ENCODE measurements at regions not wholly inside any gene's neighbourhood (a gene's known extent, or its start where the extent isn't known, plus 50 kb on each side); places are given as distances from the start of the nearest gene placed in this dataset.

DNA sequence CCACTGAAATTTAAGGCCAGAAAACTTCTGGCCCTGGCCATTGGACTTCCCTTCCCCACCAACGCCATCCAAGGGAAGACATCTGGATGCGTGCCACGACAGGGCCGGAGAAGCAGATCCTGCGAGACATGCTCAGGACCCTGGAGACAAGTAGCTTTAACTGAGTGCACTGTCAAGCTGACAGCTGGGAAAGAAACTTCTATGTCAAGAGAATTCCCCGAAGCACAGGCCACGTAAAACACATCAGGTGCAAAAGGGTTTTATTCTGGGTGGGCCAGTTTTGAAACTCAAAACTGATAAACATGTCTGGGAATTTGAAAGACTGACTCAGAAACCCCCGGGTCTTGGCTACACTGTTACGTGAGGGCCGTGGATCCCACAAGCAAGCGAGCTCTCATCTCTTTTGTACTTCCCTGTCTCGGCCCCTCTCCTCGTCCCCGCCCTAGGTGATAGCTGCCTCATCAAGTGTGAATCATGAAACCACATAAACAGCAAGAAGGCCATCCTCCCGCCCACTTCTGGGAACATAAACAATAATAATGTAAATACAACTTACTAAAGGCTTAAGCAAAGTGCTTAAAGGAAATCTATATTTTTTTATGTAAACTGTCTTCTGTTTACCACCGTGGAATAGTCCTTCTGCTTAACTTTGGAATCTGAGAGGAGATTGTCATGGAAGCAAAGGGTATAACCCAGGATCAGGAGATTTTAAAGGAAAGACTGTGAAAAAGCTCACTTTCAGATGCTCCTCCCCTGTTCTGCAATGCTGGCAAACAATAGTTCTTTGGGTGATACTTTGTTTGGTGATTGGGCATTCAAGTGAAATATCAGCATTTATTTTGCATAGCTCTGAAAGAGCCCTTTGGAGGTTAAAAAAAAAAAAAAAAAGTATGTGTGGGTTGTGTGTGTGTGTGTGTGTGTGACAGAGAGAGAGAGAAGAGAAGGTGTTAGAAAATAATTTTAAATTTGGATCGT is 406.0 kb upstream of the MAF start:
- ATAC-seq: no peak
- TF ChIP-seq, protein P1, sequence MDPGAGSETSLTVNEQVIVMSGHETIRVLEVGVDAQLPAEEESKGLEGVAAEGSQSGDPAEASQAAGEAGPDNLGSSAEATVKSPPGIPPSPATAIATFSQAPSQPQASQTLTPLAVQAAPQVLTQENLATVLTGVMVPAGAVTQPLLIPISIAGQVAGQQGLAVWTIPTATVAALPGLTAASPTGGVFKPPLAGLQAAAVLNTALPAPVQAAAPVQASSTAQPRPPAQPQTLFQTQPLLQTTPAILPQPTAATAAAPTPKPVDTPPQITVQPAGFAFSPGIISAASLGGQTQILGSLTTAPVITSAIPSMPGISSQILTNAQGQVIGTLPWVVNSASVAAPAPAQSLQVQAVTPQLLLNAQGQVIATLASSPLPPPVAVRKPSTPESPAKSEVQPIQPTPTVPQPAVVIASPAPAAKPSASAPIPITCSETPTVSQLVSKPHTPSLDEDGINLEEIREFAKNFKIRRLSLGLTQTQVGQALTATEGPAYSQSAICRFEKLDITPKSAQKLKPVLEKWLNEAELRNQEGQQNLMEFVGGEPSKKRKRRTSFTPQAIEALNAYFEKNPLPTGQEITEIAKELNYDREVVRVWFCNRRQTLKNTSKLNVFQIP (CRISPR knock-in tag; IDR thresholded peaks at IDR 0.05; ENCODE audit: borderline replicate concordance, low read depth): no peak
- TF ChIP-seq ZFP30 (CRISPR knock-in tag; IDR thresholded peaks at IDR 0.05) (no peak), SNAI2 (CRISPR knock-in tag; IDR thresholded peaks at IDR 0.05) (no peak), TOX (CRISPR knock-in tag; IDR thresholded peaks at IDR 0.05; ENCODE audit: borderline replicate concordance) (no peak)

DNA sequence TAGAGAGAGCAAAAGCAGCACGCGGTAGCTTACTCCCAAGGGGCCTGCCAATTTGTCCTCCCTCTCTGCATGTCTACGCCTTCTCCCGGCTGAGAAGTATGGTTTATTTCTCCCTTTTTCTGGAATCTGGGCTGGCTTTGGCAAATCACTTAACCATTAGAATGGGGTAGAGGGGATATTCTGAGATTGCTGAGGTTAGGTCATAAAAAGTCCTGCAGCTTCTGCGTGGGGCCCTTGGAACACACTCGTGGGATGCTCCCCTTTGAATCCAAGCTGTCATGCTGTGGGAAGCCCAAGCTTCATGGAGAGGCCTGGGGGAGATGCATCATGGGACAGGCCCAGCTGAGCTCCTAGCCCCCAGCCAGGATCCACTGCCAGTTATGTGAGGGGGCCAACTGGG is 403.6 kb upstream of the MAF start:
- ATAC-seq: no peak
- no peak for TF ChIP-seq ZNF565 (CRISPR knock-in tag; conservative IDR thresholded peaks at IDR 0.05; ENCODE audit: low read depth)
- TF ChIP-seq ZFP30 (CRISPR knock-in tag; IDR thresholded peaks at IDR 0.05): no peak
- no peak for TF ChIP-seq ARNTL (CRISPR knock-in tag; IDR thresholded peaks at IDR 0.05; ENCODE audit: borderline replicate concordance, low read depth)
- no peak for TF ChIP-seq ZFP3 (CRISPR knock-in tag; IDR thresholded peaks at IDR 0.05)
- TF ChIP-seq ISL1 (CRISPR knock-in tag; IDR thresholded peaks at IDR 0.05): no peak
- TF ChIP-seq RARB (CRISPR knock-in tag; IDR thresholded peaks at IDR 0.05): no peak
- no peak for TF ChIP-seq CSDC2 (CRISPR knock-in tag; IDR thresholded peaks at IDR 0.05)

DNA sequence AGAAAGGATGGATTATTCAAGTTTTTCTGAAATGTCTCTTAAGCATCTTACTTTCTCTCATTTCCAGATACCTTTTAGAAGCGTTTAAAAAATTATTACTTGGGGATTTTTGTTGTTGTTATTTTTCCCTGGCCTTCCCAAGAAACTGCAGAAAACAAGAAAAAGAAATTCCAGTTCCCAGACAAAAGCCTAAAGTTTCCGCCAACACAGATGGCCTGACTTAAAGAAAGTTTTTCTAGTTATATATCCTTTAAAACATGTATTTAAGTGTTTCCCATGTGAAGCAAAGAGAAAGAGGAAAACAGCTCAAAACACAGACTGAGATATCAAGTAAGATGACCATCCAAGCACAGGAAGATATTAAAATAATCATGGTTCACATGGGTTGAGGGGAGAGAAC is 401.7 kb upstream of the MAF start:
- TF ChIP-seq, protein P2, sequence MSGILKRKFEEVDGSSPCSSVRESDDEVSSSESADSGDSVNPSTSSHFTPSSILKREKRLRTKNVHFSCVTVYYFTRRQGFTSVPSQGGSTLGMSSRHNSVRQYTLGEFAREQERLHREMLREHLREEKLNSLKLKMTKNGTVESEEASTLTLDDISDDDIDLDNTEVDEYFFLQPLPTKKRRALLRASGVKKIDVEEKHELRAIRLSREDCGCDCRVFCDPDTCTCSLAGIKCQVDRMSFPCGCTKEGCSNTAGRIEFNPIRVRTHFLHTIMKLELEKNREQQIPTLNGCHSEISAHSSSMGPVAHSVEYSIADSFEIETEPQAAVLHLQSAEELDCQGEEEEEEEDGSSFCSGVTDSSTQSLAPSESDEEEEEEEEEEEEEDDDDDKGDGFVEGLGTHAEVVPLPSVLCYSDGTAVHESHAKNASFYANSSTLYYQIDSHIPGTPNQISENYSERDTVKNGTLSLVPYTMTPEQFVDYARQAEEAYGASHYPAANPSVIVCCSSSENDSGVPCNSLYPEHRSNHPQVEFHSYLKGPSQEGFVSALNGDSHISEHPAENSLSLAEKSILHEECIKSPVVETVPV (CRISPR knock-in tag; IDR thresholded peaks at IDR 0.05): no peak
- TF ChIP-seq, protein P3, sequence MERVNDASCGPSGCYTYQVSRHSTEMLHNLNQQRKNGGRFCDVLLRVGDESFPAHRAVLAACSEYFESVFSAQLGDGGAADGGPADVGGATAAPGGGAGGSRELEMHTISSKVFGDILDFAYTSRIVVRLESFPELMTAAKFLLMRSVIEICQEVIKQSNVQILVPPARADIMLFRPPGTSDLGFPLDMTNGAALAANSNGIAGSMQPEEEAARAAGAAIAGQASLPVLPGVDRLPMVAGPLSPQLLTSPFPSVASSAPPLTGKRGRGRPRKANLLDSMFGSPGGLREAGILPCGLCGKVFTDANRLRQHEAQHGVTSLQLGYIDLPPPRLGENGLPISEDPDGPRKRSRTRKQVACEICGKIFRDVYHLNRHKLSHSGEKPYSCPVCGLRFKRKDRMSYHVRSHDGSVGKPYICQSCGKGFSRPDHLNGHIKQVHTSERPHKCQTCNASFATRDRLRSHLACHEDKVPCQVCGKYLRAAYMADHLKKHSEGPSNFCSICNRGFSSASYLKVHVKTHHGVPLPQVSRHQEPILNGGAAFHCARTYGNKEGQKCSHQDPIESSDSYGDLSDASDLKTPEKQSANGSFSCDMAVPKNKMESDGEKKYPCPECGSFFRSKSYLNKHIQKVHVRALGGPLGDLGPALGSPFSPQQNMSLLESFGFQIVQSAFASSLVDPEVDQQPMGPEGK (CRISPR knock-in tag; IDR thresholded peaks at IDR 0.05; ENCODE audit: borderline replicate concordance): no peak
- no peak for TF ChIP-seq ZFP3 (CRISPR knock-in tag; IDR thresholded peaks at IDR 0.05)
- no peak for TF ChIP-seq CSDC2 (CRISPR knock-in tag; IDR thresholded peaks at IDR 0.05)
- no peak for TF ChIP-seq ZC3H10 (CRISPR knock-in tag; IDR thresholded peaks at IDR 0.05)
- ATAC-seq: no peak

GRCh38 chr16:79998143-79998542 is 397.6 kb upstream of the MAF start:
- TF ChIP-seq TCF4 (CRISPR knock-in tag; IDR thresholded peaks at IDR 0.05; ENCODE audit: borderline replicate concordance): no peak
- no peak for TF ChIP-seq ZFP3 (CRISPR knock-in tag; IDR thresholded peaks at IDR 0.05)
- ATAC-seq: no peak

DNA sequence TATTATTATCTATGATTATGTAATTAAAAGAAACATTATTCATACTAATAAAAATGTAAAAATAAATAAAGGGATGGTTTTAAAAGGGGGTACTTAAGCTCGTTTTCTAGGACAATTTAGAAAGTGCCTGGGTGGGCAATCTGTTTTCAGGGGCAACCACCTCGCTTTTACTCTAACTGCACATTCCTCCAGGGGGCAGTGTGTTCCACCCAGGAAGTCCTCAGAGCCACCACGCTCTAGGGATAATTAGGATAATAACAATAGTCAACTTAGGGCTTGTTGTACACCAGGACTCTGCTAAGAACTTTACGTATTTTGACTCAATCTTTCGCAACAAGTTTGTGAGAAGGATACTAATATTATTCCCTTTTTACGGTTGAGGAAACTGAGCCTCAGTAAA is 396.7 kb upstream of the MAF start:
- ATAC-seq: no peak
- TF ChIP-seq OSR1 (CRISPR knock-in tag; IDR thresholded peaks at IDR 0.05) (no peak), ZC3H10 (CRISPR knock-in tag; IDR thresholded peaks at IDR 0.05) (no peak), ARNTL (CRISPR knock-in tag; IDR thresholded peaks at IDR 0.05; ENCODE audit: borderline replicate concordance, low read depth) (no peak)

- no peak for ATAC-seq
- TF ChIP-seq ZNF565 (CRISPR knock-in tag; conservative IDR thresholded peaks at IDR 0.05; ENCODE audit: low read depth): no peak
- TF ChIP-seq GLIS3 (CRISPR knock-in tag; IDR thresholded peaks at IDR 0.05): no peak
- TF ChIP-seq ZFP30 (CRISPR knock-in tag; IDR thresholded peaks at IDR 0.05): no peak
- TF ChIP-seq, protein P2 (CRISPR knock-in tag; IDR thresholded peaks at IDR 0.05): no peak
- TF ChIP-seq, protein P3 (CRISPR knock-in tag; IDR thresholded peaks at IDR 0.05; ENCODE audit: borderline replicate concordance): no peak
- TF ChIP-seq ARNTL (CRISPR knock-in tag; IDR thresholded peaks at IDR 0.05; ENCODE audit: borderline replicate concordance, low read depth): no peak
- no peak for TF ChIP-seq OSR1 (CRISPR knock-in tag; IDR thresholded peaks at IDR 0.05)
- no peak for TF ChIP-seq CREB5 (CRISPR knock-in tag; IDR thresholded peaks at IDR 0.05; ENCODE audit: low read depth)
- TF ChIP-seq ZFP3 (CRISPR knock-in tag; IDR thresholded peaks at IDR 0.05): no peak
Observed at GRCh38 chr16:79996321-79996720, 395.8 kb upstream of the MAF start.
